Fibroblast of lung (primary cell): ENCODE measurements at regions not wholly inside any gene's neighbourhood (a gene's known extent, or its start where the extent isn't known, plus 50 kb on each side); places are given as distances from the start of the nearest gene placed in this dataset.
A peak's percentile ranks its signal among the peaks of the same experiment; 100 is the strongest.

ENCODE experiments used
- DNase-seq, 2 donors: peaks; one replicate each; pipeline versions ENCODE4 v3.0.0 to v3.0.0-alpha.2; 2010; ENCODE audit warnings: low read depth in 2 of 2
- H2AFZ ChIP-seq: 2 replicates; pipeline ENCODE4 v1.5.1; 2012; ENCODE audit warnings: low read length, control low read depth, inconsistent platforms
- H3K27ac ChIP-seq: 2 replicates; pipeline ENCODE4 v1.5.1; 2011; ENCODE audit warnings: low read length, control low read depth; ENCODE audit not compliant: insufficient read depth
- H3K27me3 ChIP-seq: 2 replicates; pipeline ENCODE4 v1.5.1; 2011; ENCODE audit warnings: mild to moderate bottlenecking, low read length; ENCODE audit not compliant: control insufficient read depth, insufficient read depth
- H3K36me3 ChIP-seq: 2 replicates; pipeline ENCODE4 v1.5.1; 2011; ENCODE audit warnings: low read length; ENCODE audit not compliant: control insufficient read depth, insufficient read depth
- H3K4me1 ChIP-seq: 2 replicates; pipeline ENCODE4 v1.5.1; 2011; ENCODE audit warnings: low read length; ENCODE audit not compliant: control insufficient read depth, insufficient read depth; ENCODE audit errors: extremely low read depth
- H3K4me2 ChIP-seq: 2 replicates; pipeline ENCODE4 v1.5.1; 2011; ENCODE audit warnings: low read length, control low read depth; ENCODE audit not compliant: insufficient read depth; ENCODE audit errors: extremely low read depth
- H3K4me3 ChIP-seq, 4 experiments: fragments of 200-600 bp in 1 of 4; sonication (generic) in 1 of 4; replicated peaks in 1 of 4; 2 replicates each; pipeline ENCODE4 v1.5.1; 2011 to 2016; ENCODE audit warnings: low read length in 4 of 4, low read depth in 3 of 4, mild to moderate bottlenecking in 3 of 4, control low read depth in 2 of 4, inconsistent platforms in 1 of 4, mixed read lengths in 1 of 4; ENCODE audit not compliant: insufficient read depth in 1 of 4; ENCODE audit errors: control extremely low read depth in 1 of 4
- H3K79me2 ChIP-seq: 2 replicates; pipeline ENCODE4 v1.5.1; 2012; ENCODE audit warnings: mild to moderate bottlenecking, low read length, inconsistent platforms; ENCODE audit not compliant: control insufficient read depth, insufficient read depth
- H3K9ac ChIP-seq: 2 replicates; pipeline ENCODE4 v1.5.1; 2011; ENCODE audit warnings: mild to moderate bottlenecking, low read length, control low read depth; ENCODE audit not compliant: insufficient read depth
- H3K9me3 ChIP-seq: 2 replicates; pipeline ENCODE4 v1.5.1; 2012; ENCODE audit warnings: low read depth, low read length; ENCODE audit not compliant: control insufficient read depth, insufficient read depth
- H4K20me1 ChIP-seq: 2 replicates; pipeline ENCODE4 v1.5.1; 2011; ENCODE audit warnings: low read length; ENCODE audit not compliant: control insufficient read depth, insufficient read depth; ENCODE audit errors: extremely low read depth
- CTCF ChIP-seq, 2 donors: IDR thresholded peaks in 1 of 2; conservative IDR thresholded peaks in 1 of 2; 1 replicate in 1 of 2; 2 replicates in 1 of 2; pipeline ENCODE4 v1.5.1; 2011 to 2012; ENCODE audit warnings: low read length in 2 of 2, control low read depth in 1 of 2, inconsistent platforms in 1 of 2, low read depth in 1 of 2, mild to moderate bottlenecking in 1 of 2
- EZH2 ChIP-seq: IDR thresholded peaks from 2 replicates; pipeline ENCODE4 v1.5.1; 2012; ENCODE audit warnings: low read length, control low read depth, mild to moderate bottlenecking; ENCODE audit errors: missing control alignments

GRCh38 chr6:68080074-68080473, 555.0 kb upstream of the ADGRB3 start:
- no peak for TF ChIP-seq CTCF (conservative IDR thresholded peaks at IDR 0.05 in 1 of 2, IDR thresholded peaks at IDR 0.05 in 1 of 2; ENCODE audit: low read depth in 1 of 2, low read length in 2 of 2)
- TF ChIP-seq EZH2 = no peak
- H3K9me3 ChIP-seq = no peaks in the 10 kb centered on the region
- H3K4me2 ChIP-seq = no peak overlapping the region
- no peak for DNase-seq
- H3K36me3 ChIP-seq = no peaks in the 10 kb centered on the region
- H3K79me2 ChIP-seq = no peaks in the 10 kb centered on the region
- H3K9ac ChIP-seq = no peak overlapping the region
- no peaks in the 10 kb centered on the region for H3K4me1 ChIP-seq
- no peak overlapping the region for H2AFZ ChIP-seq
- H3K27me3 ChIP-seq = no peaks in the 10 kb centered on the region
- H3K4me3 ChIP-seq = no peak overlapping the region
- H3K27ac ChIP-seq = no peak overlapping the region
- H4K20me1 ChIP-seq = no peaks in the 10 kb centered on the region

GRCh38 chr6:68077661-68078060, 557.4 kb upstream of the ADGRB3 start:
- Histone ChIP-seq H3K79me2 (no peaks in the 10 kb centered on the region), H2AFZ (no peak overlapping the region), H3K9me3 (no peaks in the 10 kb centered on the region), H3K9ac (no peak overlapping the region), H3K4me3 (no peak overlapping the region), H3K27ac (no peak overlapping the region), H3K36me3 (no peaks in the 10 kb centered on the region), H3K4me1 (no peaks in the 10 kb centered on the region), H3K4me2 (no peak overlapping the region), H3K27me3 (no peaks in the 10 kb centered on the region), H4K20me1 (no peaks in the 10 kb centered on the region)
- TF ChIP-seq CTCF (conservative IDR thresholded peaks at IDR 0.05 in 1 of 2, IDR thresholded peaks at IDR 0.05 in 1 of 2; ENCODE audit: low read depth in 1 of 2, low read length in 2 of 2) = no peak
- no peak for TF ChIP-seq EZH2
- no peak for DNase-seq

DNA sequence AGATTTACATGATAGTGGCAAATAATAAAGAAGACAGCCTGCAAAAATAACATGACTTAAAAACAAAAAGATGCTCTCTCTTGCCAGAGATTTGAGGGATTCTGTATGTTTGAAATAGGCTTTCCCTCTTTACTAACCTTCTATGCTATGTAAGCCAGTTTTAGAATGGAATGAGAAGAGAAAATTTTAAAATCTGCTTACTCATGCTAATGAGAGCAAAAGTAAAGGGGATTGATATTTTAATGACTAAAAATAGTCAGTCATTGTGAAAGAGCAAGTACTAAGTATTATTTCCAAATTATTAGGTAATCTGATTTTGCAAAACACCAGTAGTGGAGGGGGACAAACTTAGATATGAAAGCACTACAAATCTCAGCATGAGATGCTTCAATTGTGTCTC, 563.3 kb upstream of the ADGRB3 start:
- no peak overlapping the region for H3K27ac ChIP-seq
- no peaks in the 10 kb centered on the region for H3K9me3 ChIP-seq
- H4K20me1 ChIP-seq = no peaks in the 10 kb centered on the region
- H3K4me1 ChIP-seq = no peaks in the 10 kb centered on the region
- TF ChIP-seq EZH2 (no peak), CTCF (conservative IDR thresholded peaks at IDR 0.05 in 1 of 2, IDR thresholded peaks at IDR 0.05 in 1 of 2; ENCODE audit: low read depth in 1 of 2, low read length in 2 of 2) (no peak)
- H3K79me2 ChIP-seq = no peaks in the 10 kb centered on the region
- H2AFZ ChIP-seq = no peak overlapping the region
- H3K36me3 ChIP-seq = no peaks in the 10 kb centered on the region
- H3K9ac ChIP-seq = no peak overlapping the region
- no peaks in the 10 kb centered on the region for H3K27me3 ChIP-seq
- no peak overlapping the region for H3K4me2 ChIP-seq
- DNase-seq = peak in 1 of 2 donors; percentile 35
- no peak overlapping the region for H3K4me3 ChIP-seq
